Lung (tissue), 11 donors: ENCODE measurements at regions not wholly inside any gene's neighbourhood (a gene's known extent, or its start where the extent isn't known, plus 50 kb on each side); places are given as distances from the start of the nearest gene placed in this dataset.

ENCODE experiments used
- ATAC-seq: fragments of 200-7000 bp; cut with Tn5 transposase; one replicate; pipeline ENCODE4 v1.9.1; 2020; ENCODE audit warnings: moderate number of reproducible peaks; ENCODE audit not compliant: insufficient read depth, low FRiP score
- DNase-seq, 3 donors: peaks; one replicate each; pipeline ENCODE4 v3.0.0-alpha.2; 2013 to 2017
- H3K27ac ChIP-seq, 2 donors: one replicate each; pipeline ENCODE4 v1.5.1; 2013; ENCODE audit warnings: mild to moderate bottlenecking in 2 of 2, moderate library complexity in 2 of 2, control low read depth in 1 of 2, inconsistent platforms in 1 of 2, low read depth in 1 of 2, low read length in 1 of 2
- H3K27me3 ChIP-seq, 3 donors: one replicate each; pipeline ENCODE4 v1.5.1; 2013; ENCODE audit warnings: low read length in 2 of 3; ENCODE audit not compliant: control insufficient read depth in 3 of 3, insufficient read depth in 3 of 3
- H3K36me3 ChIP-seq, 4 donors: one replicate each; pipeline ENCODE4 v1.5.1; 2013; ENCODE audit warnings: low read length in 4 of 4, mild to moderate bottlenecking in 1 of 4, moderate library complexity in 1 of 4; ENCODE audit not compliant: control insufficient read depth in 4 of 4, insufficient read depth in 4 of 4
- H3K4me1 ChIP-seq, 5 donors: one replicate each; pipeline ENCODE4 v1.5.1; 2013; ENCODE audit warnings: low read length in 5 of 5, mild to moderate bottlenecking in 2 of 5, moderate library complexity in 1 of 5; ENCODE audit not compliant: control insufficient read depth in 5 of 5, insufficient read depth in 5 of 5
- H3K4me3 ChIP-seq: one replicate; pipeline ENCODE4 v1.5.1; 2013; ENCODE audit warnings: mild to moderate bottlenecking, control low read depth, moderate library complexity
- H3K9ac ChIP-seq, 2 donors: one replicate each; pipeline ENCODE4 v1.5.1; 2013; ENCODE audit warnings: low read length in 2 of 2, control low read depth in 1 of 2; ENCODE audit not compliant: insufficient read depth in 1 of 2
- H3K9me3 ChIP-seq, 4 donors: one replicate each; pipeline ENCODE4 v1.5.1; 2013; ENCODE audit warnings: low read length in 3 of 4, mild to moderate bottlenecking in 1 of 4, moderate library complexity in 1 of 4; ENCODE audit not compliant: control insufficient read depth in 4 of 4, insufficient read depth in 3 of 4
- WGBS, 2 donors: extraction: QIAGEN DNeasy Blood & Tissue Kit; methylation state at CpG; one replicate each; pipeline ENCODE4 v1.1.7; 2013; 5-methylcytosine and 5-hydroxymethylcytosine counted together
- TF ChIP-seq, protein P1 (sequence below): IDR thresholded peaks from 2 replicates; pipeline ENCODE4 v1.5.1; 2012; ENCODE audit warnings: mild to moderate bottlenecking; ENCODE audit errors: control extremely low read depth, extremely low read depth
- donor health status: control.
- donor health status: control.
- donor health status: Bipolar disorder and iron deficiency.
- donor health status: healthy.
- donor health status: DM: yes; HTN: yes; CAD: no.

DNA sequence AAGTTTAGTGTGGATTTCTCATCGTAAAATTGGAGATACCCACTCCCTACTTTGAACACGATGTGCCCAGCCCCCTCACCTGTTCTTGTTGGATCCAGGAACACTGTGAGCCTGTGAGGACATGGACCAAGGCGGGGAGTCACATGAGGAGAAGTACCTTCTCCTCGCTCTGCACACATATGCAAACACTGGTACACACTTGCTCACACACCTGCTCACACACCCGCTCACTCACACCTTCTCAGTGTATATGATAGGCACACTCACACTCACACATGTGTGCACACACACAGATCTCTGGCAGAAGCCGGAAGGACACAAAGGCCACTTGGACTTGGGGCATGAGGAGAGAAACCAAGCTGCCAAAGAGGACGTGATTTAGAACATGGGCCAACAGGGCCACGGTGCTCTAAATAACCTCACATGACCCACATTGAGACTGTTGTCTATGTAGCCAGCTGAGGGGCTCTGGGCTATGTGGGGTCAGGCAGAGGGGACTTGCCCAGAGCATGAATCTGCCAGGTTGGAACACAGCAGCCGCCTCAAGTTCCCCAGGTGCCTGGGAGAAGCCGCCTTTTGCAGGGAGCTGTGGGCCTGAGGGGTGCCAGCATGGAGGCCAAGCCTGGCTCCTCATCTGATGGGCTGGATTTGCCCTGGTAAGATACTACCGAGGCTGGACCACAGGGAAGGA, 283.0 kb upstream of the IRX4 start:
- no peak overlapping the region for H3K27ac ChIP-seq
- TF ChIP-seq, protein P1, sequence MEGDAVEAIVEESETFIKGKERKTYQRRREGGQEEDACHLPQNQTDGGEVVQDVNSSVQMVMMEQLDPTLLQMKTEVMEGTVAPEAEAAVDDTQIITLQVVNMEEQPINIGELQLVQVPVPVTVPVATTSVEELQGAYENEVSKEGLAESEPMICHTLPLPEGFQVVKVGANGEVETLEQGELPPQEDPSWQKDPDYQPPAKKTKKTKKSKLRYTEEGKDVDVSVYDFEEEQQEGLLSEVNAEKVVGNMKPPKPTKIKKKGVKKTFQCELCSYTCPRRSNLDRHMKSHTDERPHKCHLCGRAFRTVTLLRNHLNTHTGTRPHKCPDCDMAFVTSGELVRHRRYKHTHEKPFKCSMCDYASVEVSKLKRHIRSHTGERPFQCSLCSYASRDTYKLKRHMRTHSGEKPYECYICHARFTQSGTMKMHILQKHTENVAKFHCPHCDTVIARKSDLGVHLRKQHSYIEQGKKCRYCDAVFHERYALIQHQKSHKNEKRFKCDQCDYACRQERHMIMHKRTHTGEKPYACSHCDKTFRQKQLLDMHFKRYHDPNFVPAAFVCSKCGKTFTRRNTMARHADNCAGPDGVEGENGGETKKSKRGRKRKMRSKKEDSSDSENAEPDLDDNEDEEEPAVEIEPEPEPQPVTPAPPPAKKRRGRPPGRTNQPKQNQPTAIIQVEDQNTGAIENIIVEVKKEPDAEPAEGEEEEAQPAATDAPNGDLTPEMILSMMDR: no peak
- no peaks in the 10 kb centered on the region for H3K36me3 ChIP-seq
- DNase-seq (no peak), ATAC-seq (no peak)
- peaks cover 0 to 6% (median 3%) of the 10 kb centered on the region in 5 donors for H3K4me1 ChIP-seq
- H3K27me3 ChIP-seq: peaks cover under 1 to 12% (median 4%) of the 10 kb centered on the region in 3 donors
- no peak overlapping the region for H3K4me3 ChIP-seq
- peaks cover 0 to 4% (median 0%) of the 10 kb centered on the region in 4 donors for H3K9me3 ChIP-seq
- H3K9ac ChIP-seq: no peak overlapping the region
- 80 to 83% methylated on average over 11 of the region's 11 CpGs for WGBS, 2 donors

DNA sequence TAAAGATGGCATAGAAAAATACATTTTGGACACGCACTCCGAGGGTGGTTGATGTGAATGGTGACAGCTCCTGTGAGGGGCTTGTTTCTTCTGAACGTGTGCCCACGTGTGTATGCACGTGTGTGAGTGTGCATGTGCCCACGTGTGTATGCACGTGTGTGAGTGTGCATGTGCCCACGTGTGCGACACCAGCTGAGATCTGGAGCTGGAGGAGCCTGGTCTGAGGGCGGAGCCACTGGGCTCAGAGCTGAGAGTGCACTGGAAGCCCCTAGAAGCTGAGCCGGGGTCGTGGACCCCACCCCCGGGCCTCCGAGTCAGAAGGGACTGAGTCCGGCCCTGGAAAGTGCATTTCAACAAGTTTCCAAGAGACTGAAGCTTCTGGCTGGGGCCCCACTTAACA, 282.5 kb upstream of the IRX4 start:
- Histone ChIP-seq H3K4me3 (no peak overlapping the region), H3K27ac (no peak overlapping the region), H3K9ac (no peak overlapping the region), H3K9me3 (peaks cover 0 to 4% (median 0%) of the 10 kb centered on the region in 4 donors), H3K4me1 (peaks cover 0 to 2% (median under 1%) of the 10 kb centered on the region in 5 donors), H3K27me3 (peaks cover 0 to 10% (median 4%) of the 10 kb centered on the region in 3 donors), H3K36me3 (no peaks in the 10 kb centered on the region)
- DNase-seq (no peak), ATAC-seq (no peak)
- TF ChIP-seq, protein P1: no peak
- 68 to 70% methylated on average over 15 of the region's 15 CpGs for WGBS, 2 donors

- no peak for ATAC-seq
- H3K36me3 ChIP-seq: no peaks in the 10 kb centered on the region
- TF ChIP-seq, protein P1: no peak
- H3K4me1 ChIP-seq: no peaks in the 10 kb centered on the region
- 47 to 63% methylated on average over 13 of the region's 13 CpGs for WGBS, 2 donors
- no peak overlapping the region for H3K9ac ChIP-seq
- peaks cover 0 to 7% (median 4%) of the 10 kb centered on the region in 3 donors for H3K27me3 ChIP-seq
- DNase-seq: no peak
- no peak overlapping the region for H3K4me3 ChIP-seq
- H3K27ac ChIP-seq: no peak overlapping the region
- peaks cover 0 to 4% (median 0%) of the 10 kb centered on the region in 4 donors for H3K9me3 ChIP-seq
Observed at GRCh38 chr5:2164586-2164985, 281.9 kb upstream of the IRX4 start.
